NCI-H69 (cell line): ENCODE measurements at regions not wholly inside any gene's neighbourhood (a gene's known extent, or its start where the extent isn't known, plus 50 kb on each side); places are given as distances from the start of the nearest gene placed in this dataset.
"Not testable (repeated sequence)": the region's sequence is repeated elsewhere in the genome, so short reads cannot be mapped to it uniquely, and the experiment has no call there.

Experiments
- DNase-seq: peaks from one replicate; lab custom pipeline; 2025; lab: John Stamatoyannopoulos, UW

GRCh38 chr12:93204896-93205295 lies 172.8 kb upstream of the NUDT4 start:
- DNase-seq: no peak

DNA sequence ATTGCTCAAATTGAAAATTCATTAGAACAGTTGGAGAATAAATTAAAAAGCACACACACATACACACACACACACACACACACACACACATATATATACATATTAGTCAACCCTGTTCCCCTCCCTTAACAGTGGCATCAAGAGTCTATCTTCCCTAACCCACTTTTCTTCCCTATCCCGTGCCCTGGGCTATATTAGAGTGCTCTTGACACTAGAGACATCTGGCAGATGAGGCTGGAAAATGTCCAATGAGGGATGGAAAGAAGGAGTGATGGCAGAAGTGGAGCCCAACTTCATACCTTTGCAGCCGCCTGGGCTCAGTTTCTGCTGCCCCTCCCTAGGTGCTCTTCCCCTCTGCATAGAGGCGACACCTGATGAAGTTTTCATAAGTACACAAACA lies 172.4 kb upstream of the NUDT4 start:
- no peak for DNase-seq

GRCh38 chr12:93208011-93208410 lies 169.7 kb upstream of the NUDT4 start:
- DNase-seq: no peak

DNA sequence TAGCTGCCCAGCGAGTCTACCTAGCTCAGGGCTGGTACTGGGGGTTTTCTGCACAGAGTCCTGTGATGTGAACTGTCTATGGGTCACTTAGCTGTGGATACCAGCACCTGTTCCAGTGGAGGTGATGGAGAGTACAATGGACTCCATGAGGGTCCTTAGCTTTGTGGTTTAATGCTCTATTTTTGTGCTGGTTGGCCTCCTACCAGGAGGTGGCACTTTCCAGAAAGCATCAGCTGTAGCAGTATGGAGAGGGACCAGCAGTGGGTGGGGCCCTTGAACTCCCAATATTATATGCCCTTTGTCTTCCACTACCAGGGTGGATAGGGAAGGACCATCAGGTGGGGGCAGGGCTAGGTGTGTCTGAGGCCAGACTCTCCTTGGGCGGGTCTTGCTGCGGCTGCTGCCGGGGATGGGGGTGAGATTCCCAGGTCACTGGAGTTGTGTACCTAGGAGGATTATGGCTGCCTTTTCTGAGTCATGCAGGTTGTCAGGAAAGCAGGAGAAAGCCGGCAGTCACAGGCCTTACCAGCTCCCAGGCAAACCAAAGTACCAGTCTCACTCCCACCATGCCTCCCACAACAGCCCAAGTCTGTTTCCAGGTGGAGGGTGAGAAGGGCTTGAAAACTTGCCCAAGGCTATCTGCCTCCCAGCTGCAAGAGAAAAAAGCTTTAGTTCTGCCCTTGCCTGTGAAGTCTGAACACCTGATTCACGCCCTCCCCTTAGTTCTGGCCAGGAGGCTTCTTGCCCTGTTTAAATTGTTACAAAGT lies 163.0 kb upstream of the NUDT4 start:
- no peak for DNase-seq

GRCh38 chr12:93215290-93215678 lies 162.4 kb upstream of the NUDT4 start:
- no peak for DNase-seq

DNA sequence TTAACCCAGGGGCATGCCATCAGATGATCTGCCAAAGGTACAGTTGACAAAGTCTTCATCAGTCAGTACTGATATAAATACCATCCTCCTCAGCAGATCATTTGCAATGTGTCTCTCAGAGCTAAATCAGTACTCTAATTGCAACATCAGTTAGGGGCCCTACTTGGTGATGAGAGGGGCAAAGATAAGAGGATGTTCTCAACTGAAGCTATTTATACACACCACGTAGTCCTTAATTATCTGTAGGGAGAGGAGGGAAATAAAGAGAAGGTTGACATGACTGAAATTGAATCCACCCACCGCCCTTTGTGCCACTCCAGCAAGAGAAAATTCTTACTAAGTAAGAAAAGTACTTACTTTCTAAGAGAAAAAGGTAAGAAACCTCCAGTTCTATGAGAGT lies 157.8 kb upstream of the NUDT4 start:
- no peak for DNase-seq

DNA sequence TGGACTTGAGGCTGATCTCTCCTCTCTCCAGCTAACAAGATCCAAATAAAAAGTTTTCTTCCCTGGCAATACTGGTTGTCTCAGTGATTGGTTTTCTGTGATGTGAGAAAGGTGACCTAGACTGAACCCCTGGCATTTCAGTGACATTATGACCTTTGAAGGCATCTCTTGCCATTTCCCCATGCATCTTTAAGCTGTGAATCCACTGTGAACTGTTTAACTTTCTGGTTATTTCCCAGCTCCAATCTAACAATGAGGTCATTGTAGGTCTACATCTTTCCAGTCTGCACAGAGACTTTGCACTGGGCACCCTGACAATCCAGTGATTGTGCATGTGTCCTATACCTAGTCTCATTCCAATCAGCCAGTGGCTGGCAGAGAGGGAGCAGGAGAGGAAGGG lies 155.9 kb upstream of the NUDT4 start:
- no peak for DNase-seq

GRCh38 chr12:93223440-93224426 lies 154.0 kb upstream of the NUDT4 start:
- peak; percentile 46 for DNase-seq

- DNase-seq: no peak
Measured at GRCh38 chr12:93225094-93225493, 152.6 kb upstream of the NUDT4 start.

- no peak for DNase-seq
Measured at GRCh38 chr12:93226361-93226760, 151.4 kb upstream of the NUDT4 start.

- no peak for DNase-seq
Measured at GRCh38 chr12:93229494-93230325, 148.0 kb upstream of the NUDT4 start.

GRCh38 chr12:93230326-93230720 lies 147.4 kb upstream of the NUDT4 start:
- DNase-seq: no peak

GRCh38 chr12:93231938-93232337 lies 145.8 kb upstream of the NUDT4 start:
- DNase-seq: no peak

DNA sequence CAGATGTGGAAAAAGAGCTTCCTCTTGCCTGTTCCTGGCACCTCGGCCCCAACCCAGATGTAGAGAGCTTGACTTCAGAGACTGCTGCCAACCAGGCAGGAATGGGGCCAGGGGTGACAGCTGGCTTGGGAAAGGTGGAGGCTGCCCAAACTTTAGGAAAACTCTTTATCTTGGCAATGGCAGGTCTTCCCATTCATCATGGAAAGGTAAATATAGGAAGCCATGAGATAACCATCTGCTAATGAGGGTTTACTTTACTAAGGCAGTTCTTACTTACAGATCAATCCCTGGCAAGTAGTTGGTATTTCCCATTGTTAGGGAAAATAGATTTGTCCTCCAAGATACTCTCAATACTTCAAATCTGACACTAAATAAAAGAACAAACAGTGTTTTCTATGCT lies 143.1 kb upstream of the NUDT4 start:
- peak; percentile 12 for DNase-seq

DNA sequence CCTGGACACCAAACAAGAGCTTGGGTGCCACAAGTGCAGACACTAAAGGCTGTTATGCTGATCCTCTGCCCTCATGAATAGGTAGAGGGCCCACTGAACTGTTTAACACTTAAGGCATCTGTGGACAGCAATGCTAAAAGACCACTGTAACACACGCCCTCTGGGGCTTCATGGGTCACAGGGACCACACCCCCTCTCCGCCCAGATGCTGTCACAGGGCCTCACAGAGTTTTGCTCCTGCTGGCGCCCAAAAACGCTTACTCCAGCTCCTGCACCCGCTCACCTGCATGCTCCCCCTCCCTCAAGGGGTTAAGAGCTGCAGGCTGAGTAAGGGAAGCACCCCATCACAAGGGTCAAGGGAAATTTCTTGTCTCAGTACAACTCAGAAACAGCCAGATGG lies 141.8 kb upstream of the NUDT4 start:
- DNase-seq: no peak

- DNase-seq: no peak
Measured at GRCh38 chr12:93237235-93237915, 140.3 kb upstream of the NUDT4 start.

- DNase-seq: not testable (repeated sequence)
Measured at GRCh38 chr12:93238512-93239262, 139.0 kb upstream of the NUDT4 start.

- DNase-seq: not testable (repeated sequence)
Measured at GRCh38 chr12:93239789-93240188, 137.9 kb upstream of the NUDT4 start.

- DNase-seq: no peak
Measured at GRCh38 chr12:93242154-93242972, 135.4 kb upstream of the NUDT4 start.

- DNase-seq: no peak
Measured at GRCh38 chr12:93243382-93243688, 134.4 kb upstream of the NUDT4 start.
